B cell (primary cell): ENCODE measurements at regions not wholly inside any gene's neighbourhood (a gene's known extent, or its start where the extent isn't known, plus 50 kb on each side); places are given as distances from the start of the nearest gene placed in this dataset.

Experiments
- EZH2 ChIP-seq: IDR thresholded peaks from 2 replicates; pipeline ENCODE4 v1.6.1; 2012; ENCODE audit warnings: borderline replicate concordance, low read depth, mild to moderate bottlenecking, moderate library complexity, low read length; ENCODE audit not compliant: insufficient read depth, poor library complexity, severe bottlenecking
- TF ChIP-seq, protein P1 (sequence below): fragments of 200-600 bp; IDR thresholded peaks from one replicate; pipeline ENCODE4 v1.8.0; 2022; ENCODE audit warnings: antibody characterized with exemption, mild to moderate bottlenecking

DNA sequence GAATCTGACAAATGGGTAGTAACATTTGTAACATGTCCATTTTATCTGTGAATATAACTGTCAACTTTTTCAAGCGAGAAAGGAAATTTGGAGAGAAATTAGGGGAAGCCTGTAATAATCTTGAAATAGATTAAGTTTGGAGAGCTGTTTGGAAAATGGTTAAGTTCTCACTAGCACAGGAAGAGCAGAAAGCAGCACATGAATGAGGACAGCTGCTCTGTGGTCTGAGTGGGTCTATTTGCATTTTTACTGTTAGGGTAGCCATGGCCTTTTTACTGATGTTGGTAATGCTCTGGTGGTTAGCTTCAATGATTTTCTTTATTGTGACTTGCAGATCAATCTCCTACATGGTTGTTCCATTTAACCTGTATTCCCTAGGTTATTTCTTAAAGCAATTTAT is 144.5 kb upstream of the GDNF start:
- TF ChIP-seq, protein P1, sequence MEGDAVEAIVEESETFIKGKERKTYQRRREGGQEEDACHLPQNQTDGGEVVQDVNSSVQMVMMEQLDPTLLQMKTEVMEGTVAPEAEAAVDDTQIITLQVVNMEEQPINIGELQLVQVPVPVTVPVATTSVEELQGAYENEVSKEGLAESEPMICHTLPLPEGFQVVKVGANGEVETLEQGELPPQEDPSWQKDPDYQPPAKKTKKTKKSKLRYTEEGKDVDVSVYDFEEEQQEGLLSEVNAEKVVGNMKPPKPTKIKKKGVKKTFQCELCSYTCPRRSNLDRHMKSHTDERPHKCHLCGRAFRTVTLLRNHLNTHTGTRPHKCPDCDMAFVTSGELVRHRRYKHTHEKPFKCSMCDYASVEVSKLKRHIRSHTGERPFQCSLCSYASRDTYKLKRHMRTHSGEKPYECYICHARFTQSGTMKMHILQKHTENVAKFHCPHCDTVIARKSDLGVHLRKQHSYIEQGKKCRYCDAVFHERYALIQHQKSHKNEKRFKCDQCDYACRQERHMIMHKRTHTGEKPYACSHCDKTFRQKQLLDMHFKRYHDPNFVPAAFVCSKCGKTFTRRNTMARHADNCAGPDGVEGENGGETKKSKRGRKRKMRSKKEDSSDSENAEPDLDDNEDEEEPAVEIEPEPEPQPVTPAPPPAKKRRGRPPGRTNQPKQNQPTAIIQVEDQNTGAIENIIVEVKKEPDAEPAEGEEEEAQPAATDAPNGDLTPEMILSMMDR = no peak
- TF ChIP-seq EZH2 = no peak
